Erythroblast (primary cell): ENCODE measurements at regions not wholly inside any gene's neighbourhood (a gene's known extent, or its start where the extent isn't known, plus 50 kb on each side); places are given as distances from the start of the nearest gene placed in this dataset.
"Not testable (repeated sequence)": the region's sequence is repeated elsewhere in the genome, so short reads cannot be mapped to it uniquely, and the experiment has no call there.

ENCODE experiments used
- DNase-seq, 2 experiments: peaks; one replicate each; lab custom pipeline; 2025; lab: John Stamatoyannopoulos, UW
- GATA1 ChIP-seq: IDR thresholded peaks from 2 replicates; pipeline ENCODE4 v1.6.1; 2011; ENCODE audit warnings: low read depth, mild to moderate bottlenecking, control low read depth, low read length, moderate library complexity
- POLR2A ChIP-seq: IDR thresholded peaks from 2 replicates; pipeline ENCODE4 v1.6.1; 2011; ENCODE audit warnings: mild to moderate bottlenecking, low read length

DNA sequence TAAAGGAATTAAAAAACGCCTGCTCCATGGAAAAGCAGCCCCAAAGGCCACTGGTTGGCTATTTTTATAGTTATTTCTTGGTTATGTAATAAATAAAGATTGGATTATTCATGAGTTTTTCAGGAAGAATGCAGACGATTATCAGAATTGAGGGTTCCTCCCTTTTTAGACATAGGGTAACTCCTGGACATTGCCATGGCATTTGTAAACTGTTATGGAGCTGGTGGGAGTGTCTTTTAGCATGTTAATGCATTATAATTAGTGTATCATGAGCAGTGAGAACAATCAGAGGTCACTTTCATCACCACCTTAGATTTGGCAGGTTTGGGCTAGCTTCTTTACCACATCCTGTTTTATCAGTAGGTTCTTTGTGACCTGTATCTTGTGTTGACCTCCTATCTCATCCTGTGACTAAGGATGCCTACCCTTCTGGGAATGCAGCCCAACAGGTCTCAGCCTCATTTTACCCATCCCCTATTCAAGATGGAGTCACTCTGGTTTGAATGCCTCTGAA is 728.7 kb downstream of the GALC start:
- TF ChIP-seq GATA1 (no peak), POLR2A (no peak)
- no peak for DNase-seq

DNA sequence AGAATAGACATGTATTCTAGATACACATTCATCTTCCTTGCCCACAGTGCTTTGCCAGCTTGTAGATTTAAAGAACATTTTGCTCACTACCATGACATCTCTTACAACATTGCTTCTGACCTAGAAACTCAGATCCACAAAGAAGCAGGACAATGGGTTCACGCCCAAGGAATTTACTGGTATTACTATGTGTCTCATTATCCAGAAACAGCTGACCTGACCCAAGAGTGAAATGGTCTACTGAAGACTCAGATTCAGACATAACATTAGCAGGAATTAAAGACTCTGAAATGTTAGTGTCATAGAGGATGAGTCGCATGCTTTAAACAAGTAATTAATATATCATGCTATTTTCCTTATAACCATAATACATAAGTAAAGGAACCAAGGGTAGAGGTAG is 731.4 kb downstream of the GALC start:
- DNase-seq = no peak
- TF ChIP-seq GATA1 = no peak
- no peak for TF ChIP-seq POLR2A

DNA sequence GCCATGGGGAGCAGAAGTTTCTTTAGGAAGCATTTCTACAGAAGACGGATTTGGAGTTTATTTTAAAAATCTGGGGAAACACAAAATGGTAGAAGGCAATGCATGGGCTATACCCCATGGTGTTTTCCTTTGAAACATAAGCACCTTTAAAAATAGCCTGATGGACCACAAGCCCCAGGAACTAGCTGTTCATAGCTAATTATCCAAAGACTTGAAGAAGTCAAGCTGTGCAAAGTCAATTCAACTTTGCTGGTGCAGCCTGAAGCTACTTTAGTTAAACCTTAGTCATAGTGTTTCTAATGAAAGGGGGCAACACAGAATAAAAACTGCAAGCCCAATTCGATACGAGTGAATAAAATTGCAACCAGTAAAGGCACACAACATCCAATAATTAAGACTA is 732.5 kb downstream of the GALC start:
- DNase-seq = no peak
- TF ChIP-seq POLR2A (no peak), GATA1 (no peak)

DNA sequence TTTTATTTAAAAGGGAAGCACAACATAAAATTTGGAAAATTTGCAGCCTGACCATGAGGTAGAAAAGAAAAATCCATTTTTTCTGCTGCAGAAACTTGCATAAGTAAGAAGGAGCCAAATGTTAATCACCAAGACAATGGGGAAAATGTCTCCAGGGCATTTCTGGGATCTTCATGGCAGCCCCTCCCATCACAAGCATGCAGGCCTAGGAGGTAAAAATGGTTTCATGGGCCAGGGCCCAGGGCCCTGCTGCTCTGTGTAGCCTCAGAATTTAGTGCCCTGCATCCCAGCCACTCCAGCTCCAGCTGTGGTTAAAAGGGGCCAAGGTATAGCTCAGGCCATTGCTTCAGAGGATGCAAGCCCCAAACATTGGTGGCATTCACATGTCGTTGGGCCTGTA is 735.6 kb downstream of the GALC start:
- TF ChIP-seq POLR2A = no peak
- TF ChIP-seq GATA1 = no peak
- DNase-seq = no peak

GRCh38 chr14:87255058-87255457 is 737.9 kb downstream of the GALC start:
- DNase-seq = no peak
- TF ChIP-seq POLR2A = no peak
- TF ChIP-seq GATA1 = no peak

DNA sequence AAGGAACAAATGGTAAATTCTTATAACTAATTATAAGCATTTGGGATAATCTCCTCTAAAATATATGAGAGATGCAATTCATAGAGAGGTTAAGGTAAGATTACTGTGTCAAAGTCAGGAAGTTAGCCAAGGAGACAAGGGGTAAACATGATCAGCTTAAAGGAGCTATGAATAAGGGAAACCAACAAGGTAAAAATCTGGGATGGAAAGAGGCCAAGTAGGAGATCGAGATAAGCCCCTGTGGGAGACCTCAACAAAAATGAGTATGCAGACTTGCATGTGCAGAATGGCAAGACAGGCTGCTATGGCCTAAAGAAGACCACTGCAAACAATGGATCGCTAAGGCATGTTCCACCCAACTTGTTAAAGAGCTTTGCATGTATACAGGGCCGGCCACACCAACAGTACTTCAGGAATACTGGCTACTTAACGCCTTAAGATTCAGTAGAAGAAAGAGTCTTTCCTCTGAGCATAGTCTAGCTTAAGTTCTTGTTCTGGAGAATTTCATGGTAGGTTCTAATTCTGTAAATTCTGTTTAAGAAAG is 738.6 kb downstream of the GALC start:
- no peak for DNase-seq
- no peak for TF ChIP-seq GATA1
- no peak for TF ChIP-seq POLR2A

DNA sequence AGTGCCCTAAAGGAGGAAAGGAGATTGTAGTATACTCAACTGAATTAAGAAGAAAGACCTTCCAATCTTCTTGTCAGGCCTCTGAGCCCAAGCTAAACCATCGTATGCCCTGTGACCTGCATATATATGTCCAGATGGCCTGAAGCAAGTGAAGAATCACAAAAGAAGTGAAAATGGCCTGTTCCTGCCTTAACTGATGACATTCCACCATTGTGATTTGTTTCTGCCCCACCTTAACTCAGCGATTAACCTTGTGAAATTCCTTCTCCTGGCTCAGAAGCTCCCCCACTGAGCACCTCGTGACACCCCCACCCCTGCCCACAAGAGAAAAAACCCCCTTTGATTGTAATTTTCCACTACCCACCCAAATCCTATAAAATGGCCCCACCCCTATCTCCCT is 739.2 kb downstream of the GALC start:
- DNase-seq = not testable (repeated sequence)

DNA sequence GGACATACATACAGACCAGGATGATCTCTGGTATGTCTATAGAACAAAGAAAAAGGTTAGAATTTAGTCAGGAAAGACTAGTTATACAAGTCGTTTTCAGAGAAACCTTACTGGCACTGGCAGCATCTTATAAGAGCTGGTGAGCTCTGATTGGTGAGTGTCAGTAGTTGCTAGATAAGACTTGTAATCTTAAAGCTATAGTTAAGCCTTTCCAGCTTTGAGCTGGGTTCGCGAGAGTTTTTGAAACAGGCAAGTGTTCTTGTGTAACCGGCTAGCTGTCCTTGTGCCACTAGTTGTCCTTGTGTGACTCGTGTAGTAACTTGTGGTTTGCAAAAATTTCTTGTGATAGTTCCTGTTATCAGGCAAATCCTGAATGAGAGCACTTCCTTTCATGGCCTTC is 740.9 kb downstream of the GALC start:
- no peak for TF ChIP-seq POLR2A
- TF ChIP-seq GATA1 = no peak
- no peak for DNase-seq

DNA sequence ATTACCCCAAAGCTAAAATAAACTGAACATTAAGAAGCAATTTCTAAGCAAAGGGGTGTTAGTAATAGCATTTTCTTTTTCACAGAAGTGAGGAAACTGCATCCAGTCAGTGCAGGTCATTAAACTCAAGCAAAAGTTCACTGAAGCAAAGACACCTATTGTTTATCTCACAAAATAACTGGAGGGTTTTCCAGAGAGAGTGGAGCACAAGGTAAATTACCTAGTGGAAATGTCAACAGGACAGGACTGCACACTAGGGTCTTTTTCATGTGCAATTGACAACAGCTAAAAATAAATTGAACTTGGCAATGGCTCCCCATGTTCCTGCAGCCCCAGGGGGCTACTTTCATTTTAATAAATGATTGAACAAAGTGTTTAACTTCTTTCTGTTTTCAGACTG is 742.0 kb downstream of the GALC start:
- DNase-seq = no peak
- no peak for TF ChIP-seq GATA1
- TF ChIP-seq POLR2A = no peak

DNA sequence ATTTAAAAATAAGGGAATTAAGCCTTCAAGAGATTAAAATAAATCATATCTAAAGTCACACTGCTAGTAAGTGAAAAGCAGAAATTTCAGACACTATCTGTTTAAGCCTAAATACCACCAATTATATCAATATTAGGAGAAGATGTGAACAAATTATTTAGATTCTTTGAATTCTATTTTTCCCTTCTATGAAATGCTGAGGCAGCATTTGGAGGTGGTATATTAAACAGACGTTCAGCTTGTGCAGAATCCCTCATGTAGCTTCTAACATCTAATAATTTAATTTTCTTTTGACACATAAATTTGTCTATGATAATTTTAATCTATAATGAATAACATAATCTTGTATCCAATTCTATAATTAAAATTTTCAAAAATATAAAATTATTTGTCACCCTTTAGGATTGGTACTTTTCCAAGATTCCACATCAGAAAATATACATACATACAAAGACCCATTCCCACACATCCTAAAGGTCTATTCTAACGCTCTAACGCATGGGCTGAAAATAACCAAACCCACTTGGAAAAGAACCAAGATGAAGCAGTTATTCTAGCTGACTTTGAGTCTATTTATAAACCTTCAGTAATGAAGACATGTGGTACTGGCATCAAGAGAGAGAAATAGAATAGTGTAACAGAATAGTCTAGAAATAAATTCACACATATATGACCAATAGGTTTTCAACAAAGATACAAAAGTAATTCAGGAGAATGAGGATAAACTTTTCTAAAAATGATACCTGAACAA is 751.8 kb downstream of the GALC start:
- no peak for DNase-seq
- TF ChIP-seq GATA1 = no peak
- no peak for TF ChIP-seq POLR2A

DNA sequence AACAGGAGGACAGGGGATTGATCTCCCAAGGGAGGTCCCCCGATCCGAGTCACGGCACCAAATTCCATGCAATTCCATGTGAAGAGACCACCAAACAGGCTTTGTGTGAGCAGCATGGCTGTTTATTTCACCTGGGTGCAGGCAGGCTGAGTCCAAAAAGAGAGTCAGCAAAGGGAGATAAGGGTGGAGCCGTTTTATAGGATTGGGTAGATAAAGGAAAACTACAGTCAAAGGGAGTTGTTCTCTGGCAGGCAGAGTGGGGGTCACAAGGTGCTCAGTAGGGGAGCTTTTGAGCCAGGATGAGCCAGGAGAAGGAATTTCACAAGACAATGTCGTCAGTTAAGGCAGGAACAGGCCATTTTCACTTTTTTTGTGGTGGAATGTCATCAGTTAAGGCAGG is 752.7 kb downstream of the GALC start:
- DNase-seq = not testable (repeated sequence)

GRCh38 chr14:87233806-87234384 is 759.1 kb downstream of the GALC start:
- TF ChIP-seq GATA1 = no peak
- TF ChIP-seq POLR2A = no peak
- DNase-seq = no peak

- TF ChIP-seq POLR2A (no peak), GATA1 (no peak)
- no peak for DNase-seq
Observed at GRCh38 chr14:87233266-87233665, 759.7 kb downstream of the GALC start.

DNA sequence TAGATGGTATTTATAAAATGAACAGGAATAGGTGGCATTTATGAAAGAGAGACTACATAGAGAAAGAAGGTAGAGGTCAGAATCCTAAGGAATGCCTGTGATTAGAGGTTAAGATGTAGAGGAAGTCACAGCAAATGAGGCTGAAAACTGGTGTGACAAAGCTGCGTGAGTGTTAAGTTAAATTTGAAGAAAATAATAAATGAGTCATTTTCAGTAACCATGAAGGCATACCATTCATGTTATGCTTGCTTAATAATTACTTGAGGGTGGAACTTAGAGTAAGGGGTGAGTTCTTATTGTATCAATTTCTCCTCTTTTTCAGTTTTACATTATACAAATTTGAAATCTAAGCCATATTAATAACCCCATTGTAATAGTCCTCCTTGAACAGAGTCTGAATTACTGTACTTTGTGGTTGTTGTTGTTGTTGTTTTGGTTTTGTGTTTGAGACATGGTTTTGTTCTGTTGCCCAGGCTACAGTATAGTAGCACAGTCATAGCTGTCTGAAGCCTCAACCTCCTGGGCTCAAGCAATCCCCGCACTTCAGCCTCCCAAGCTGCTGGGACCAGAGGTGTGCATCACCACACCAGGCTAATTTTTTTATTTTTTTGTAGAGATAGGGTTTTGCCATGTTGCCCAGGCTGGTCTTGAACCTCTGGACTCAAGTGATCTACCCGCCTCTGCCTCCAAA is 761.5 kb downstream of the GALC start:
- TF ChIP-seq GATA1 (no peak), POLR2A (no peak)
- no peak for DNase-seq
